Tibial nerve (tissue), 4 donors: ENCODE measurements at regions not wholly inside any gene's neighbourhood (a gene's known extent, or its start where the extent isn't known, plus 50 kb on each side); places are given as distances from the start of the nearest gene placed in this dataset.
"Not testable (repeated sequence)": the region's sequence is repeated elsewhere in the genome, so short reads cannot be mapped to it uniquely, and the experiment has no call there.

Source experiments
- DNase-seq, 2 donors: peaks; one replicate each; pipeline ENCODE4 v3.0.0-alpha.2; 2019; ENCODE audit warnings: low spot score in 2 of 2
- H3K27ac ChIP-seq, 4 donors: fragments of 200-600 bp; sonication (generic) in 3 of 4; one replicate each; pipeline ENCODE4 v1.5.1; 2017 to 2019; ENCODE audit warnings: mild to moderate bottlenecking in 1 of 4
- H3K27me3 ChIP-seq, 2 donors: fragments of 200-600 bp; sonication (generic) in 1 of 2; one replicate each; pipeline versions ENCODE4 v1.5.1 to v1.6.0; 2017 to 2019
- H3K36me3 ChIP-seq, 3 donors: fragments of 200-600 bp; sonication (generic); one replicate each; pipeline ENCODE4 v1.5.1; 2018 to 2019
- H3K4me1 ChIP-seq, 4 donors: fragments of 200-600 bp; sonication (generic) in 3 of 4; one replicate each; pipeline ENCODE4 v1.5.1; 2017 to 2019
- H3K4me3 ChIP-seq, 4 donors: fragments of 200-600 bp; sonication (generic) in 3 of 4; one replicate each; pipeline ENCODE4 v1.5.1; 2017 to 2019; ENCODE audit warnings: mild to moderate bottlenecking in 1 of 4, moderate library complexity in 1 of 4
- H3K9me3 ChIP-seq, 4 donors: fragments of 200-600 bp; sonication (generic) in 3 of 4; one replicate each; pipeline ENCODE4 v1.5.1; 2017 to 2019
- CTCF ChIP-seq, 5 experiments: fragments of 200-600 bp in 3 of 5; fragments of 450-650 bp in 2 of 5; sonication (generic) in 3 of 5; IDR thresholded peaks; one replicate each; pipeline ENCODE4 v1.5.1; 2016 to 2019; ENCODE audit warnings: antibody characterized with exemption in 5 of 5, mild to moderate bottlenecking in 3 of 5, moderate library complexity in 2 of 5
- EP300 ChIP-seq, 2 donors: sonication (generic); formaldehyde crosslinking; IDR thresholded peaks; one replicate each; pipeline ENCODE4 v1.6.1; 2017; ENCODE audit warnings: antibody characterized with exemption in 2 of 2, mild to moderate bottlenecking in 1 of 2
- POLR2A ChIP-seq, 2 donors: fragments of 450-650 bp; IDR thresholded peaks; one replicate each; pipeline ENCODE4 v1.6.1; 2017; ENCODE audit warnings: antibody characterized with exemption in 2 of 2, mild to moderate bottlenecking in 2 of 2, moderate library complexity in 2 of 2
- WGBS, 2 donors: methylation state at CpG; one replicate each; pipeline ENCODE4 v1.1.5; 2018; 5-methylcytosine and 5-hydroxymethylcytosine counted together

GRCh38 chr5:66368811-66369210, 224.7 kb downstream of the SREK1 start:
- H3K27ac ChIP-seq, result no peak overlapping the region
- no peaks in the 10 kb centered on the region for H3K27me3 ChIP-seq
- DNase-seq, result no peak
- H3K4me3 ChIP-seq, result no peak overlapping the region
- no peak for TF ChIP-seq EP300 (IDR thresholded peaks at IDR 0.05)
- no peak for TF ChIP-seq CTCF (IDR thresholded peaks at IDR 0.05)
- no peak for TF ChIP-seq POLR2A (IDR thresholded peaks at IDR 0.05)
- no peaks in the 10 kb centered on the region for H3K4me1 ChIP-seq
- WGBS, 2 donors, result 63 to 68% methylated on average over 2 of the region's 2 CpGs
- no peaks in the 10 kb centered on the region for H3K36me3 ChIP-seq
- no peaks in the 10 kb centered on the region for H3K9me3 ChIP-seq

- no peak overlapping the region for H3K4me3 ChIP-seq
- H3K36me3 ChIP-seq, result no peaks in the 10 kb centered on the region
- peaks cover 0 to 24% (median 0%) of the 10 kb centered on the region in 4 donors for H3K9me3 ChIP-seq
- H3K27me3 ChIP-seq, result no peaks in the 10 kb centered on the region
- DNase-seq, result no peak
- H3K4me1 ChIP-seq, result no peaks in the 10 kb centered on the region
- H3K27ac ChIP-seq, result no peak overlapping the region
- TF ChIP-seq POLR2A (IDR thresholded peaks at IDR 0.05) (no peak), EP300 (IDR thresholded peaks at IDR 0.05) (no peak), CTCF (IDR thresholded peaks at IDR 0.05) (no peak)
Measured at GRCh38 chr5:66377747-66378146, 218.4 kb upstream of the MAST4 start.

GRCh38 chr5:66378407-66378806, 217.8 kb upstream of the MAST4 start:
- Histone ChIP-seq H3K27ac (peak overlapping the region in 1 of 4 donors; percentile 49), H3K9me3 (peaks cover 0 to 28% (median 0%) of the 10 kb centered on the region in 4 donors), H3K27me3 (no peaks in the 10 kb centered on the region), H3K4me1 (no peaks in the 10 kb centered on the region), H3K4me3 (no peak overlapping the region), H3K36me3 (no peaks in the 10 kb centered on the region)
- WGBS, 2 donors, result 58 to 66% methylated on average over 1 of the region's 1 CpG
- DNase-seq, result no peak
- no peak for TF ChIP-seq EP300 (IDR thresholded peaks at IDR 0.05)
- no peak for TF ChIP-seq POLR2A (IDR thresholded peaks at IDR 0.05)
- no peak for TF ChIP-seq CTCF (IDR thresholded peaks at IDR 0.05)

- peaks cover 0 to 28% (median 0%) of the 10 kb centered on the region in 4 donors for H3K9me3 ChIP-seq
- 80 to 90% methylated on average over 3 of the region's 3 CpGs for WGBS, 2 donors
- no peaks in the 10 kb centered on the region for H3K4me1 ChIP-seq
- H3K27me3 ChIP-seq, result no peaks in the 10 kb centered on the region
- no peak overlapping the region for H3K4me3 ChIP-seq
- H3K27ac ChIP-seq, result no peak overlapping the region
- no peak for DNase-seq
- TF ChIP-seq EP300 (IDR thresholded peaks at IDR 0.05) (no peak), POLR2A (IDR thresholded peaks at IDR 0.05) (no peak), CTCF (IDR thresholded peaks at IDR 0.05) (no peak)
- H3K36me3 ChIP-seq, result no peaks in the 10 kb centered on the region
Measured at GRCh38 chr5:66382152-66382551, 214.0 kb upstream of the MAST4 start.

GRCh38 chr5:66405145-66405544, 191.0 kb upstream of the MAST4 start:
- not testable (repeated sequence) for H3K9me3 ChIP-seq, H3K36me3 ChIP-seq, H3K27ac ChIP-seq, H3K4me1 ChIP-seq, H3K27me3 ChIP-seq, DNase-seq, H3K4me3 ChIP-seq
- 88 to 90% methylated on average over 2 to 3 of the region's 3 CpGs for WGBS, 2 donors

- no peak overlapping the region for H3K27ac ChIP-seq
- TF ChIP-seq CTCF (IDR thresholded peaks at IDR 0.05) (no peak), EP300 (IDR thresholded peaks at IDR 0.05) (no peak), POLR2A (IDR thresholded peaks at IDR 0.05) (no peak)
- no peak overlapping the region for H3K4me3 ChIP-seq
- whole genome bisulfite sequencing, 2 donors, result 65 to 70% methylated on average over 3 of the region's 3 CpGs
- H3K9me3 ChIP-seq, result peaks cover 0 to 7% (median 0%) of the 10 kb centered on the region in 4 donors
- no peaks in the 10 kb centered on the region for H3K36me3 ChIP-seq
- no peaks in the 10 kb centered on the region for H3K27me3 ChIP-seq
- no peaks in the 10 kb centered on the region for H3K4me1 ChIP-seq
- no peak for DNase-seq
Measured at GRCh38 chr5:66406761-66407336, 189.3 kb upstream of the MAST4 start.
